Sigmoid colon (tissue), 6 donors: ENCODE measurements at regions not wholly inside any gene's neighbourhood (a gene's known extent, or its start where the extent isn't known, plus 50 kb on each side); places are given as distances from the start of the nearest gene placed in this dataset.
"Not testable (repeated sequence)": the region's sequence is repeated elsewhere in the genome, so short reads cannot be mapped to it uniquely, and the experiment has no call there.

Source experiments
- DNase-seq: peaks from one replicate; pipeline ENCODE4 v3.0.0-alpha.2; 2019
- H3K27ac ChIP-seq, 4 donors: fragments of 200-600 bp; sonication (generic); one replicate each; pipeline ENCODE4 v1.5.1; 2016 to 2019; ENCODE audit warnings: mild to moderate bottlenecking in 1 of 4
- H3K27me3 ChIP-seq, 3 donors: fragments of 200-600 bp; sonication (generic); one replicate each; pipeline ENCODE4 v1.5.1; 2019; ENCODE audit warnings: mild to moderate bottlenecking in 1 of 3
- H3K36me3 ChIP-seq, 4 donors: fragments of 200-600 bp; sonication (generic); one replicate each; pipeline ENCODE4 v1.5.1; 2016 to 2019
- H3K4me1 ChIP-seq, 4 donors: fragments of 200-600 bp; sonication (generic); one replicate each; pipeline ENCODE4 v1.5.1; 2017 to 2019
- H3K4me3 ChIP-seq, 4 donors: fragments of 200-600 bp; sonication (generic); one replicate each; pipeline ENCODE4 v1.5.1; 2017 to 2019; ENCODE audit warnings: mild to moderate bottlenecking in 2 of 4, moderate library complexity in 1 of 4
- H3K9me3 ChIP-seq, 4 donors: fragments of 200-600 bp in 3 of 4; sonication (generic) in 3 of 4; one replicate each; pipeline versions ENCODE4 v1.5.1 to v1.6.1; 2013 to 2019
- EP300 ChIP-seq, 4 donors: sonication (generic); formaldehyde crosslinking; IDR thresholded peaks; one replicate each; pipeline ENCODE4 v1.6.1; 2017; ENCODE audit warnings: antibody characterized with exemption in 4 of 4
- POLR2A ChIP-seq, 2 donors: fragments of 450-650 bp; IDR thresholded peaks; one replicate each; pipeline ENCODE4 v1.6.1; 2016; ENCODE audit warnings: antibody characterized with exemption in 2 of 2, mild to moderate bottlenecking in 2 of 2, moderate library complexity in 2 of 2
- POLR2AphosphoS5 ChIP-seq, 4 donors: sonication (generic); formaldehyde crosslinking; IDR thresholded peaks; one replicate each; pipeline ENCODE4 v1.6.1; 2017; ENCODE audit warnings: antibody characterized with exemption in 4 of 4
- WGBS, 2 donors: extraction: QIAGEN DNeasy Blood & Tissue Kit; methylation state at CpG; one replicate each; pipeline ENCODE4 v1.1.7; 2013; 5-methylcytosine and 5-hydroxymethylcytosine counted together
- intact Hi-C: fragments of 100-400 bp; cut with DNase I; formaldehyde crosslinking; loops from one replicate; pipeline ENCODE4 v1.15.1; 2023
- TF ChIP-seq, protein P1 (sequence below), 4 experiments: fragments of 450-650 bp in 3 of 4; fragments of 200-600 bp in 1 of 4; IDR thresholded peaks; one replicate each; pipeline ENCODE4 v1.5.1; 2016 to 2019; ENCODE audit warnings: antibody characterized with exemption in 4 of 4, mild to moderate bottlenecking in 3 of 4, moderate library complexity in 2 of 4
- donor health status: healthy with polysubstance abuse.
- donor health status: healthy.

DNA sequence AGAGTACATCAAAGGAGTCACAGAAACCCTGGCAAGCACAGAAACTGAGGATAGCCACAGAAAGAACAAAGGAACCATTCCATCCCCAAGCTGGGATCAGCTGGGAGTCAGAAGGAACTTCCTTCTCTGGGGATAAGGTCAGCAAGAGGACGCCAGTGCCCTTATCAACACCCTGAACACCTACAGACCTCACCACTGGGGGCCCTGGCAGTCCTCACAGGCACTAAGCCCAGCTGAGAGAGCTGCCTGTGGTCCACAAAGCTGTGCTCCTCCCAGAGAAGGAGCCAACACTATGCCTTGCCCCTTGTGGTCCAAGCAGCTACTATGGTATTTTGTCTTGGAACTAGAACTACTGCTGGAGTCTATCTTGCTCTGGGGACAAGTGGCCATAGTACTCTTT is 171.1 kb upstream of the CCDC196 start:
- intact Hi-C loops = no loop called here
- DNase-seq = no peak
- TF ChIP-seq, protein P1, sequence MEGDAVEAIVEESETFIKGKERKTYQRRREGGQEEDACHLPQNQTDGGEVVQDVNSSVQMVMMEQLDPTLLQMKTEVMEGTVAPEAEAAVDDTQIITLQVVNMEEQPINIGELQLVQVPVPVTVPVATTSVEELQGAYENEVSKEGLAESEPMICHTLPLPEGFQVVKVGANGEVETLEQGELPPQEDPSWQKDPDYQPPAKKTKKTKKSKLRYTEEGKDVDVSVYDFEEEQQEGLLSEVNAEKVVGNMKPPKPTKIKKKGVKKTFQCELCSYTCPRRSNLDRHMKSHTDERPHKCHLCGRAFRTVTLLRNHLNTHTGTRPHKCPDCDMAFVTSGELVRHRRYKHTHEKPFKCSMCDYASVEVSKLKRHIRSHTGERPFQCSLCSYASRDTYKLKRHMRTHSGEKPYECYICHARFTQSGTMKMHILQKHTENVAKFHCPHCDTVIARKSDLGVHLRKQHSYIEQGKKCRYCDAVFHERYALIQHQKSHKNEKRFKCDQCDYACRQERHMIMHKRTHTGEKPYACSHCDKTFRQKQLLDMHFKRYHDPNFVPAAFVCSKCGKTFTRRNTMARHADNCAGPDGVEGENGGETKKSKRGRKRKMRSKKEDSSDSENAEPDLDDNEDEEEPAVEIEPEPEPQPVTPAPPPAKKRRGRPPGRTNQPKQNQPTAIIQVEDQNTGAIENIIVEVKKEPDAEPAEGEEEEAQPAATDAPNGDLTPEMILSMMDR (IDR thresholded peaks at IDR 0.05) = no peak
- TF ChIP-seq EP300 (IDR thresholded peaks at IDR 0.05) = no peak
- no peak for TF ChIP-seq POLR2A (IDR thresholded peaks at IDR 0.05)
- TF ChIP-seq POLR2AphosphoS5 (IDR thresholded peaks at IDR 0.05) = no peak
- H3K4me3 ChIP-seq = no peak overlapping the region
- H3K27me3 ChIP-seq = no peaks in the 10 kb centered on the region
- H3K27ac ChIP-seq = no peak overlapping the region
- H3K9me3 ChIP-seq = peaks cover 0 to 5% (median under 1%) of the 10 kb centered on the region in 4 donors
- no peaks in the 10 kb centered on the region for H3K36me3 ChIP-seq
- WGBS, 2 donors = 63 to 88% methylated on average over 1 of the region's 1 CpG
- H3K4me1 ChIP-seq = no peaks in the 10 kb centered on the region

DNA sequence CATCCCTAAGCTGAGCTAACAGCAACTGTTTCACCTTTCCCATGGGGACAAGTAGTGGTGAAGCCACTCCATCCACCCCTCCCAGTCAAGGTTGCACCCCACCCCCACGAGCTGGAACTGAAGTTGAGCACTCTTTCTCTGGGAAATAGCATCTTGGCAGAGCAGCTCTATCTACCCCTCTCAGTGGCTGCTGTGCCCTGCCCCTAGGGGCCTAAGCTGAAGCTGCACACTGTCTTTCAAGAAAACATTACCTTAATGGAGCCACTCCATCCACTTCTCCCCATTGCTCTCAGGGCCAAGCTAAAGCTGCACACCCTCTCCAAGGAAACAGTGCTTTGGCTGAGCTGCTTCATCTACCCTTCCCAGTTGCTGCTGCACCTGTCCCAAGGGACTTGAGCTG is 170.6 kb upstream of the CCDC196 start:
- no peak overlapping the region for H3K4me3 ChIP-seq
- H3K27me3 ChIP-seq = no peaks in the 10 kb centered on the region
- no peaks in the 10 kb centered on the region for H3K36me3 ChIP-seq
- no peaks in the 10 kb centered on the region for H3K4me1 ChIP-seq
- peaks cover 0 to 5% (median under 1%) of the 10 kb centered on the region in 4 donors for H3K9me3 ChIP-seq
- TF ChIP-seq, protein P1 (IDR thresholded peaks at IDR 0.05) = no peak
- TF ChIP-seq POLR2AphosphoS5 (IDR thresholded peaks at IDR 0.05) = no peak
- TF ChIP-seq POLR2A (IDR thresholded peaks at IDR 0.05) = no peak
- TF ChIP-seq EP300 (IDR thresholded peaks at IDR 0.05) = no peak
- 56 to 61% methylated on average over 1 of the region's 1 CpG for WGBS, 2 donors
- no peak for DNase-seq
- intact Hi-C loops = no loop called here
- no peak overlapping the region for H3K27ac ChIP-seq

DNA sequence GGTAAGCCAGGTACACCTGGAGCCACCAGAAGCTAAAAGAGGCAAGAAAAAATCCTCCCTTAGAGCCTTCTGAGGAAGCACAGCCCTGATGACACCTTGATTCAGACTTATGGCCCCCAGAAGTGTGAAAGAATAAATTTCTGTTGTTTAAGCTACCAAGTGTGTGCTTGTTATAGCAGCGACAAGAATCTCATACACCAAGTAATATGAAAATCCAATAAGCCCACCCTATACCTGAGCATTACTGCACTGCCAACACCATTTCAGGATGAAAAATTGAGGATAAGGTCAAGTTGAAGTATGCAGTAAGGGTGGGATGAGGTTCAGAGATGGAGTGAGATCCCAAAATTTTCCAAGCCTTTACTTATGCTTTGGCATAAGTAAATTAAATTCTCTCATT is 163.6 kb upstream of the CCDC196 start:
- Histone ChIP-seq H3K27ac (no peak overlapping the region), H3K36me3 (no peaks in the 10 kb centered on the region), H3K4me1 (no peaks in the 10 kb centered on the region), H3K9me3 (peaks cover 0 to 5% (median 2%) of the 10 kb centered on the region in 4 donors), H3K27me3 (no peaks in the 10 kb centered on the region), H3K4me3 (no peak overlapping the region)
- no peak for DNase-seq
- TF ChIP-seq EP300 (IDR thresholded peaks at IDR 0.05) (no peak), POLR2A (IDR thresholded peaks at IDR 0.05) (no peak), POLR2AphosphoS5 (IDR thresholded peaks at IDR 0.05) (no peak)
- TF ChIP-seq, protein P1 (IDR thresholded peaks at IDR 0.05) = no peak
- WGBS, 2 donors = 93 to 97% methylated on average over 1 of the region's 1 CpG
- intact Hi-C loops = no loop called here

DNA sequence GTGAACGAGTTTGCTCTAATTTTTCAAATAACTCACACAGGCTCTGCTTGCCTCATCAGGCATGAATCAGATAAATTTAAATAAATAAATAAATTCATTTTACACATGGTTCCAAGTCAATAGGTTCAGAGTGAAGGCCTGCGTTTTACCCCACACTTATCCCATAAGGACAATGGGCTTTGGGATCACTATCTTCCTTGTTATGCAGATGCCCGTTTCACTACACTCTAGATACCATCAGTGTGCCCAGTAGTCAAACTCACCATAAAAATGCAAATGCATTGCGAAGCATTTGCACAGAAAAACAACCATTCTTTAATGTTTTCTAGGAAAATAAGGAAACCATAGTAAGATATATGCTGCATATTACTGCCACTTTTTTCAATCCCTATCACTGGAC is 155.9 kb upstream of the CCDC196 start:
- no peak for TF ChIP-seq EP300 (IDR thresholded peaks at IDR 0.05)
- TF ChIP-seq POLR2AphosphoS5 (IDR thresholded peaks at IDR 0.05) = no peak
- Histone ChIP-seq H3K4me3 (no peak overlapping the region), H3K27ac (no peak overlapping the region), H3K4me1 (no peaks in the 10 kb centered on the region), H3K36me3 (no peaks in the 10 kb centered on the region), H3K27me3 (no peaks in the 10 kb centered on the region), H3K9me3 (no peaks in the 10 kb centered on the region)
- intact Hi-C loops = no loop called here
- no peak for DNase-seq
- whole genome bisulfite sequencing, 2 donors = 87% methylated on average over 4 of the region's 4 CpGs

DNA sequence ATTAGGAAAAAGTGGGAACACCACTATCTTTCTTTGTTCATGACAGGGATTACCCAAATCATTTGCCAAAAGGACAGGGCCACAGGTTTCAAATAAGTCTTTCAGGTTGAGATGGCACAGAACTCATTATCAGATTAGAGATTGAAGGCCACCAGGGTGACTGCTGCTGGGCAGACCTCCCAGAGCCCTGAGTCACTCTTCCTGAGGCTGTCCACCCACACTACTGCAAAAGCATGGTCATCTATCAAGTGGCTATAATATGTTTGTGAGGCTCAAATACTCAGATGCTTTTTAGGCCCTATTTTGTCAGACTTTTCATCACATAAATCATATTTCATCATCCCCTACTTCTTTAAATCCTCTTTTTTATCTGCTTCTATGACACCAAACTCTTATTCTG is 155.3 kb upstream of the CCDC196 start:
- Histone ChIP-seq H3K27me3 (no peaks in the 10 kb centered on the region), H3K36me3 (no peaks in the 10 kb centered on the region), H3K4me1 (no peaks in the 10 kb centered on the region), H3K4me3 (no peak overlapping the region), H3K9me3 (no peaks in the 10 kb centered on the region), H3K27ac (no peak overlapping the region)
- no peak for TF ChIP-seq POLR2AphosphoS5 (IDR thresholded peaks at IDR 0.05)
- TF ChIP-seq POLR2A (IDR thresholded peaks at IDR 0.05) = no peak
- TF ChIP-seq EP300 (IDR thresholded peaks at IDR 0.05) = no peak
- TF ChIP-seq, protein P1 (IDR thresholded peaks at IDR 0.05) = no peak
- no peak for DNase-seq
- intact Hi-C loops = no loop called here

DNA sequence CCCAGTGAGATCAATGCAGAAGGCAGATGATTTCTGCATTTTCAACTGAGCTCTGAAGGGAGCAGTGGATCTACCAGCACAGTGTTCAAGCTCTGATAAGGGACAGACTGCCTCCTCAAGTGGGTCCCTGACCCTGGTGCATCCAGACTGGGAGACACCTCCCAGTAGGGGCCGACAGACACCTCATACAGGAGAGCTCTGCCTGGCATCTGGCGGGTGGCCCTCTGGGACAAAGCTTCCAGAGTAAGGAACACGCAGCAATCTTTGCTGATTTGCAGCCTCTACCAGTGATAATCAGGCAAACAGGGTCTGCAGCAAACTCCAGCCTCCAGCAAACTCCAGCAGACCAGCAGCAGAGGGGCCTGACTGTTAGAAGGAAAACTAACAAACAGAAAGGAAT is 152.9 kb upstream of the CCDC196 start:
- DNase-seq, H3K9me3 ChIP-seq, H3K27ac ChIP-seq, H3K4me1 ChIP-seq, intact Hi-C loops, H3K27me3 ChIP-seq, H3K4me3 ChIP-seq, H3K36me3 ChIP-seq: not testable (repeated sequence)
- 73 to 90% methylated on average over 3 of the region's 3 CpGs for WGBS, 2 donors
